Inflammatory macrophage treated with lipopolysaccharide for 1 hour (primary cell): ENCODE measurements at regions not wholly inside any gene's neighbourhood (a gene's known extent, or its start where the extent isn't known, plus 50 kb on each side); places are given as distances from the start of the nearest gene placed in this dataset.
A peak's percentile ranks its signal among the peaks of the same experiment; 100 is the strongest.
"Not testable (repeated sequence)": the region's sequence is repeated elsewhere in the genome, so short reads cannot be mapped to it uniquely, and the experiment has no call there.

Experiments used
- DNase-seq, 2 donors: peaks; one replicate each; pipeline ENCODE4 v3.0.0-alpha.2; 2020 to 2022

GRCh38 chr21:28513428-28513827 is 479.2 kb downstream of the LTN1 start:
- DNase-seq: no peak

DNA sequence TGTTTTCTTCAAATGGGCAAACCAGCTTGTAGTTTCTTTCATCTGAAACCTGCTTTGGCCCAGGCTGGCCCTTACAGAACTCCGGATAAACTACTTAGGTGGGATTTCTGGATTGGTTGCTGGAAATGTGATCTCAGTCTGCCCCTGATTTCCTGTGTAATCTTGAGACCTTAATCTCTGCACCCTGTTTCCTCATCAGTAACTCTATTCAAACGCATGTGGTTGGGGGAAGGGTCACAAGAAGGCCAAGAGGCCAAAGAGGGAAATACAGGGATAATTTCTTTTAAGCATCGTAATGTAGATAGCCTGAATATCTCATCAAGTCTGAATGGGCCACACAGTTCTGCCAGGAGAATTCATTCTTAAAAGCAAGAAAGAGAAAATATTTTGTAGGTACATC is 483.6 kb downstream of the LTN1 start:
- DNase-seq: no peak

GRCh38 chr21:28508126-28508525 is 484.6 kb downstream of the LTN1 start:
- DNase-seq: no peak

DNA sequence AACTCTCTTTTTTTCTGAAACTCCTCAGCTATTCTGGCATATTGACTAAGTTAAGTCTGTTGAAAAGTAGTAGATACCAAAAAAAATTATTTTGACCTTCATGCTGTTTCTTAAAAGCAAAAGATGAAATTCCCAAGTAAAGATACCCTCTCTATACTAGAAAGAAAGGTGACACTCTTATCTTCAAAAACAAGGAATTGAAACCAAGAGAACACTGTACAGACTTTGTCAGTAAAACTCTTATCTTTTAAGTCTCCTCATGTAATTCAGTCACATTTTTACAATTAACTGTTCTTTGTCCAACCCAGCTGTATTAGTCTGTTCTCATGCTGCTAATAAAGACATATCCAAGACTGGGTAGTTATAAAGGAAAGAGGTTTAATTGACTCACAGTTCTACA is 496.2 kb downstream of the LTN1 start:
- no peak for DNase-seq

GRCh38 chr21:28492127-28492526 is 500.6 kb downstream of the LTN1 start:
- no peak for DNase-seq

DNA sequence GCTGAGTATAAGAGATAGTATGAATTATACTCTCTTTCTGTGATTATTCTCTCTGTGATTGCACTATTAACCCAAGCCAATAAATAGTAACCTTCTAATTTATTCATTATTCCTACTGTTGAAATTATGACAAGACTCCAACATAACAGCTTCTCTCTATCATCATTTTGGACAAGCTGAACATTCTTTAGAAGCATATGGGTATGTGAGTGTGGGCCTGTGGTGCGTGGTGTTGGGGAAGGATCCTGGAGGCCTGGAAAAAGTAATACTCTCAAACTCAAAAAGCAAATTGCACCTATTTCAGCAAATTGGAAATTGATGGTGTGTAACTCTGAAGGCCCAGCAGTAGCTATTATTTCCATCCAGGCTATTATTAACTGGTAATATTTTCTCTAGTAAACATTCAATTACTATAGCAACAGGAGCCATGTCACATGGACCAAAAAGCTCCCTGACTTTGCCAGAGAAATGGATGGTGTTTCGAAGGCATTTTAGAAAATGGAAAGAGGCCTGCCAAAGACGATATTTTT is 502.8 kb downstream of the LTN1 start:
- no peak for DNase-seq

GRCh38 chr21:28489162-28489561 is 503.5 kb downstream of the LTN1 start:
- DNase-seq: no peak

GRCh38 chr21:28487455-28488070 is 505.1 kb downstream of the LTN1 start:
- no peak for DNase-seq

DNA sequence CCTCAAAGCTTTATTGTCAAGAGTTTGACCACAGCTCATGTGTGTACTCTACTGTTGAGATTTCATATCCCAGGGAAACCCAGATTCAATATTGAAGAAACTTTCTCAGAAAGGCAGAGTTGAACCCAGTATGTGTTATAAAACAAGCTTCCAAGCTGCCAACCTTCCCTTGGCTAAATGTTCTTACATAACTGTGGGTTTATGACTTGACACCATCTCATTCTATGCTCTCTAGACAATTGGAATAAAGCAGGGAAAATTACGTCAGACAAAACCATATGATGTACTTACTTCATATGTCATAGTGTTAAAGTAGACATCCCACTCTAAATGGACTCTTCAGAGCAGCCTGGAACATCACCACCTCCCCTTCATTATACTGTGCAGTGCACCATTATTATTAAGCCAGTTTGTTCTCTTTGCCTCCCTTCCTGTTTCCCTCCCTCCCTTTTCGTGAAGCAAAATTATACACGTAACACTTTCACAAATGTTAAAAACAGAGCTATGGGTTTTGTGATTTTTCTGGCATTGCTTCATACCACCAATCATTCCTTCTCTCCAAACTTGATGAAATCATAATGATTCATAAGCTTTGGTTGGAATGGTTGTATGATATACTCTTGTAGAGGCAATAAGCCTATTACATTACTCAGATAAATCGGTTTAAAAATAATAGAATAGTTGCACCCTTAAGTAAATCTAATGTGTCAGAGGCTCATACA is 507.2 kb downstream of the LTN1 start:
- no peak for DNase-seq

GRCh38 chr21:28483301-28484035 is 509.2 kb downstream of the LTN1 start:
- no peak for DNase-seq

DNA sequence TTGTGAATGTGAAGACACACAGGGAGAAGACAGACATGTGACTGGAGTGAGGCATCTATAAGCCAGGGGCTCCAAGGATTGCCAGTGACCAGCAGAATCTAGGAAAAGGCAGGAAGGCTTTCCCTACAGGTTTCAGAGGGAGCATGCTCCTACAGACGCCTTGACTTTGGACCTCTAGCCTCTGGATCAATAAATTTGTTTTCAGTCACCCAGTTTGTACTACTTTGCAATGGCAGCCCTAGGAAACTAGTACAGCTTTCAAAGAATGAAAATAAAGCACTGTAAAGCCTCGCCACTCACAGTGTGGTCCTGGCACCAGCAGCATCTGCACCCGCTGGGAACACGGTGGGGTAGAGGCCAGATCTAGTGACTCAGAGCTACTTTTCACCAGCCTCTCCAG is 510.0 kb downstream of the LTN1 start:
- no peak for DNase-seq

DNA sequence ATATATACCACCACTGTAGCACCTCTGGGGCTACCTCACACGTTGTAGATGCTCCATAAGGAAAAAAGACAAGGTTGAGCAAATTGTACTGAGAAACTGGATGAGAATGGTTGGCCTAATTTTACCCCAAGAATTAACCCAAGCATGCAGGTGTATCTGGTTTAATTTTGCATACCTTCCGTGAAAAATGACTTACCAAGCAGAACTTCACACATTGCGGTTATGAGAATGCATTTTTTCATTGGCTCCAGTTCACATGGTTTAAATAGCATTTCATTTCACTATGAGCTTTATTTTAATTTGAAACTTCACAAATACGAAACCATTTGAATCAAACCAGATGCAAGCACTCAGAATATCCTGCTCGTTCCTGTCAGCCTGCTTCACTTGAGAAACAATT is 512.2 kb downstream of the LTN1 start:
- no peak for DNase-seq

- peak in 1 of 2 donors; percentile 3 for DNase-seq
These were observed 519.0 kb downstream of the LTN1 start for GRCh38 chr21:28473530-28474220.

GRCh38 chr21:28472543-28472942 is 520.1 kb downstream of the LTN1 start:
- not testable (repeated sequence) for DNase-seq

GRCh38 chr21:28464988-28465387 is 527.7 kb downstream of the LTN1 start:
- DNase-seq: no peak

DNA sequence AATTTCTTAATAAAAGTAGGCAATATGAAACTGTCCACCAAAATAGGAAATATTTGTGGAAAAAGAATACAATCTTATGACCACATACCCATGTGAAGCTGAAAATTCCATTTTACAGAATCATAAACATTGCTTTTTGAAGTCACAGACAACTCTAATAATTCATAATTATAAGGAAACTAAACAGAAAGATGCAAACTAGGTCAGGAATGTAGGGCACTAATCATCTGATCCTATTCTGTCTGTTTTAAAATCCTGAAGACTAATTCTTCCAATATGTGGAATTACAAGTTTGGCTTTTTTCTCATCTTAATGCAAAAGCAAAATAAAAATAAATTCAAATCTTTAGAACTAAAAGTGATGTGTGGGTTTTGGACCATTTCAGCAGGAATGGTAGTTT is 528.6 kb downstream of the LTN1 start:
- no peak for DNase-seq

DNA sequence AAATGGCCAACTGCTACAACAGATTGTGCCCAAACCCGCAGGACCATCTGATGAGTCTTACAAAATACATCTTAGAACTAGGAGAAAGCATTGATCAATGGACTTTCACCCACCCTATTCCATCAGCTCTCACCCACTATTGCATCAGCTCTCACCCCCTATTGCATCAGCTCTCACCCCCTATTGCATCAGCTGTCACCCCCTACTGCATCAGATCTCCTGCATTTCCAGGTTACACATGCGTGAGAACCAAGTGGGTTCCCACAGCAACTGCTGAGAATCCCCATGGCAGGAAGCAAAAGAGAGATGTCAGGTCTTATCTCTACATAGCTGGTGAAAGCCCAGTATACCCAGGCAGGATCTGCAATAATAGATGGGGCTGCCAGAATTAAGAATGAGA is 533.5 kb downstream of the LTN1 start:
- DNase-seq: no peak

GRCh38 chr21:28458446-28458845 is 534.2 kb downstream of the LTN1 start:
- peak; percentile 2 to 24 for DNase-seq

DNA sequence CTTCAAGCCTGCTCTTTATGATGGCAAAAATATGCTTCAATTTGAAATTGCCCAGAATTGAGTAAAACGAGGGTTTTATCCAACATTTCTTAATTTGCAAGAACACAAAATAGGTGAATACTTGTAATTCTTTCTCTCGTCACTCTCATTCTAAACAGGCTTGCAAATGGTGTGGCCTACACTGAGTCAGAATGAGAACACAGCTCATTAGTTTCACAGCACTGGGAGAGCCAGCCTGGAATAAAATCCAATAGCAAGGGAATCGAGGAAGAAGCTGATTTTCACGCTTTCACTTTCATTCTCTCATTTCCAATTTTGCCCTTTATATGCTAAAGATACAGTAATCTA is 537.5 kb downstream of the LTN1 start:
- DNase-seq: no peak

- no peak for DNase-seq
These were observed 538.0 kb downstream of the LTN1 start for GRCh38 chr21:28454564-28455252.

DNA sequence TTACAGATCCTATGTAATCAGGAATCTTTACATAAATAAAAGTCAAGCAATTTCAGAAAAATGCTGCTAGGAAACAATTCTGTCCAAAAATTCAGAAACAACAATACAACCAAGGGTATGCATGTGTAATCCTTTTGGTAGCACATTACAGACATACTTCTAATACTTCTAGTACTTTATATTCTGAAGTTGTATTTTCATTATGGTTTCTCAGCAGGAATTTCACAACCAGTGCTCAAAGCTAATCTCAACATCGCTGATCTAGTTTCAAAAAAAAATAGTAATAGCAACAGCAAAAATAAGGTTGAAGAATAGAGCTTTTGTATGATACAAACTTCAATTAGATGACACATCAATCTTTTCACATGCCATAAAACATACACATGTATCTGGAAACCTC is 545.2 kb downstream of the LTN1 start:
- no peak for DNase-seq

- DNase-seq: no peak
These were observed 547.4 kb downstream of the LTN1 start for GRCh38 chr21:28445141-28445830.
